Loucy (cell line): ENCODE measurements at regions not wholly inside any gene's neighbourhood (a gene's known extent, or its start where the extent isn't known, plus 50 kb on each side); places are given as distances from the start of the nearest gene placed in this dataset.

ENCODE experiments used
- EZH2phosphoT487 ChIP-seq: fragments of 200-600 bp; IDR thresholded peaks from 2 replicates; pipeline ENCODE4 v1.6.1; 2018; ENCODE audit warnings: antibody characterized with exemption, mild to moderate bottlenecking, moderate library complexity, borderline replicate concordance
- TF ChIP-seq, protein P1 (sequence below): fragments of 200-600 bp; sonication (generic); conservative IDR thresholded peaks from 2 replicates; pipeline ENCODE4 v1.5.1; 2014; ENCODE audit warnings: mild to moderate bottlenecking, antibody characterized with exemption, low read length

DNA sequence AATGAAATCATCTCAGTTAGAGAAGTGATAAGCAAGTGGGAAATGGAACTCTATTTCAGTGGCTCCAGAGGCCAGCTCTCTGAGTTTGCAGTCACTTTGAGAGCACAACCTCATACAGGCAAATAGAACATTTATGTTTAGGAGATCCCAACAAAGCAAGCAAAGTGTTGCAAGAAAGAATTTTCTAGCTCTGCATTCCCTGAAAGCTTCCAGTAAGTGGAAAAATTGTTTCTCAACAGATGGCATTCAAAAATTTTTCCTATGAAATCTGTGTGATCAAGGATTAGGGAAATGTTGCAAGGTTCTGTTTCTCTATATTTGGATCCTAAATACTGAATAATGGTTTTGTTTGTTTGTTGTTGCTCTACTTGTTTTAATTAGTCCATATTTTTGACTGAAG is 764.2 kb upstream of the ZNF608 start:
- no peak for TF ChIP-seq EZH2phosphoT487
- TF ChIP-seq, protein P1, sequence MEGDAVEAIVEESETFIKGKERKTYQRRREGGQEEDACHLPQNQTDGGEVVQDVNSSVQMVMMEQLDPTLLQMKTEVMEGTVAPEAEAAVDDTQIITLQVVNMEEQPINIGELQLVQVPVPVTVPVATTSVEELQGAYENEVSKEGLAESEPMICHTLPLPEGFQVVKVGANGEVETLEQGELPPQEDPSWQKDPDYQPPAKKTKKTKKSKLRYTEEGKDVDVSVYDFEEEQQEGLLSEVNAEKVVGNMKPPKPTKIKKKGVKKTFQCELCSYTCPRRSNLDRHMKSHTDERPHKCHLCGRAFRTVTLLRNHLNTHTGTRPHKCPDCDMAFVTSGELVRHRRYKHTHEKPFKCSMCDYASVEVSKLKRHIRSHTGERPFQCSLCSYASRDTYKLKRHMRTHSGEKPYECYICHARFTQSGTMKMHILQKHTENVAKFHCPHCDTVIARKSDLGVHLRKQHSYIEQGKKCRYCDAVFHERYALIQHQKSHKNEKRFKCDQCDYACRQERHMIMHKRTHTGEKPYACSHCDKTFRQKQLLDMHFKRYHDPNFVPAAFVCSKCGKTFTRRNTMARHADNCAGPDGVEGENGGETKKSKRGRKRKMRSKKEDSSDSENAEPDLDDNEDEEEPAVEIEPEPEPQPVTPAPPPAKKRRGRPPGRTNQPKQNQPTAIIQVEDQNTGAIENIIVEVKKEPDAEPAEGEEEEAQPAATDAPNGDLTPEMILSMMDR, result no peak
